ENCODE measurements at regions not wholly inside any gene's neighbourhood (a gene's known extent, or its start where the extent isn't known, plus 50 kb on each side); places are given as distances from the start of the nearest gene placed in this dataset.

DNA sequence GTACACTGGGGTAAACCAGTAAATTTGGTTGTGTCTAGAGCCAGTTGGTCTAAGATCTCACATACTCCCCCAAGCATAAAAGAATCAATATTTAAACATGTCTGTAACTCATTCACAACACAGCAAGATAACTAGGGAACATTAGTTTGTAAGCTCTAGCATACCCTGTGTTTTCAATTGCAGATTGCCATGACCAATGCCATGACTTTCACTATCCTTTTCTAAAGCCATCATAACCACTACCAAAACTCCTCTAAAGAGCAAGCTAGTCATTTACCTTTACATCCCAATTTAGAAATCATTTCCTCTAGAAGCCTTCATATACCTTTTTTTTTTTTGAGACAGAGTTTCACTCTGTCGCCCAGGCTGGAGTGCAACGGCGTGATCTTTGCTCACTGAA, 56.5 kb upstream of the PLA2G4A start:
- TF ChIP-seq GATA2 (CRISPR knock-in tag; IDR thresholded peaks at IDR 0.05) (no peak), POLR2AphosphoS5 (IDR thresholded peaks at IDR 0.05; ENCODE audit: low read depth, low read length) (no peak), JUND (IDR thresholded peaks at IDR 0.05) (no peak), RXRA (IDR thresholded peaks at IDR 0.05; ENCODE audit: borderline replicate concordance, low read depth) (no peak), ELF1 (IDR thresholded peaks at IDR 0.05) (no peak), TAF1 (IDR thresholded peaks at IDR 0.05; ENCODE audit: borderline replicate concordance, low read depth, low read length) (no peak), TCF12 (IDR thresholded peaks at IDR 0.05) (no peak), EZH2phosphoT487 (IDR thresholded peaks at IDR 0.05; ENCODE audit: borderline replicate concordance, low read depth) (no peak), RFX5 (IDR thresholded peaks at IDR 0.05; ENCODE audit: low read length) (no peak)
- TF ChIP-seq, protein P1, sequence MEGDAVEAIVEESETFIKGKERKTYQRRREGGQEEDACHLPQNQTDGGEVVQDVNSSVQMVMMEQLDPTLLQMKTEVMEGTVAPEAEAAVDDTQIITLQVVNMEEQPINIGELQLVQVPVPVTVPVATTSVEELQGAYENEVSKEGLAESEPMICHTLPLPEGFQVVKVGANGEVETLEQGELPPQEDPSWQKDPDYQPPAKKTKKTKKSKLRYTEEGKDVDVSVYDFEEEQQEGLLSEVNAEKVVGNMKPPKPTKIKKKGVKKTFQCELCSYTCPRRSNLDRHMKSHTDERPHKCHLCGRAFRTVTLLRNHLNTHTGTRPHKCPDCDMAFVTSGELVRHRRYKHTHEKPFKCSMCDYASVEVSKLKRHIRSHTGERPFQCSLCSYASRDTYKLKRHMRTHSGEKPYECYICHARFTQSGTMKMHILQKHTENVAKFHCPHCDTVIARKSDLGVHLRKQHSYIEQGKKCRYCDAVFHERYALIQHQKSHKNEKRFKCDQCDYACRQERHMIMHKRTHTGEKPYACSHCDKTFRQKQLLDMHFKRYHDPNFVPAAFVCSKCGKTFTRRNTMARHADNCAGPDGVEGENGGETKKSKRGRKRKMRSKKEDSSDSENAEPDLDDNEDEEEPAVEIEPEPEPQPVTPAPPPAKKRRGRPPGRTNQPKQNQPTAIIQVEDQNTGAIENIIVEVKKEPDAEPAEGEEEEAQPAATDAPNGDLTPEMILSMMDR (IDR thresholded peaks at IDR 0.05): no peak
- TF ChIP-seq, protein P2, sequence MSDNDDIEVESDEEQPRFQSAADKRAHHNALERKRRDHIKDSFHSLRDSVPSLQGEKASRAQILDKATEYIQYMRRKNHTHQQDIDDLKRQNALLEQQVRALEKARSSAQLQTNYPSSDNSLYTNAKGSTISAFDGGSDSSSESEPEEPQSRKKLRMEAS (IDR thresholded peaks at IDR 0.05; ENCODE audit: low read depth): no peak
- TF ChIP-seq, protein P3, sequence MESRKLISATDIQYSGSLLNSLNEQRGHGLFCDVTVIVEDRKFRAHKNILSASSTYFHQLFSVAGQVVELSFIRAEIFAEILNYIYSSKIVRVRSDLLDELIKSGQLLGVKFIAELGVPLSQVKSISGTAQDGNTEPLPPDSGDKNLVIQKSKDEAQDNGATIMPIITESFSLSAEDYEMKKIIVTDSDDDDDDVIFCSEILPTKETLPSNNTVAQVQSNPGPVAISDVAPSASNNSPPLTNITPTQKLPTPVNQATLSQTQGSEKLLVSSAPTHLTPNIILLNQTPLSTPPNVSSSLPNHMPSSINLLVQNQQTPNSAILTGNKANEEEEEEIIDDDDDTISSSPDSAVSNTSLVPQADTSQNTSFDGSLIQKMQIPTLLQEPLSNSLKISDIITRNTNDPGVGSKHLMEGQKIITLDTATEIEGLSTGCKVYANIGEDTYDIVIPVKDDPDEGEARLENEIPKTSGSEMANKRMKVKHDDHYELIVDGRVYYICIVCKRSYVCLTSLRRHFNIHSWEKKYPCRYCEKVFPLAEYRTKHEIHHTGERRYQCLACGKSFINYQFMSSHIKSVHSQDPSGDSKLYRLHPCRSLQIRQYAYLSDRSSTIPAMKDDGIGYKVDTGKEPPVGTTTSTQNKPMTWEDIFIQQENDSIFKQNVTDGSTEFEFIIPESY (IDR thresholded peaks at IDR 0.05; ENCODE audit: borderline replicate concordance, low read depth): no peak

Measured in SK-N-SH (cell line).